ENCODE measurements at regions not wholly inside any gene's neighbourhood (a gene's known extent, or its start where the extent isn't known, plus 50 kb on each side); places are given as distances from the start of the nearest gene placed in this dataset.

- no peak overlapping the region for H3K4me3 ChIP-seq (ENCODE audit: severe bottlenecking)
- no peak for ATAC-seq (ENCODE audit: low read depth)
- no peaks in the 10 kb centered on the region for H3K9me3 ChIP-seq (ENCODE audit: severe bottlenecking)
- H3K36me3 ChIP-seq (ENCODE audit: low read depth): no peaks in the 10 kb centered on the region
- H3K27me3 ChIP-seq (ENCODE audit: insufficient read depth, poor library complexity, severe bottlenecking): no peaks in the 10 kb centered on the region
- no peaks in the 10 kb centered on the region for H3K4me1 ChIP-seq (ENCODE audit: insufficient read depth, poor library complexity, severe bottlenecking)
- no peak for TF ChIP-seq CTCF (IDR thresholded peaks at IDR 0.05; ENCODE audit: poor library complexity, severe bottlenecking)
- DNase-seq (ENCODE audit: low spot score): no peak
- no peak overlapping the region for H3K27ac ChIP-seq (ENCODE audit: poor library complexity, severe bottlenecking)
Observed at GRCh38 chr3:163048881-163049280, 1552.3 kb downstream of the OTOL1 start.

- DNase-seq (ENCODE audit: low spot score) (no peak), ATAC-seq (ENCODE audit: low read depth) (no peak)
- H3K4me1 ChIP-seq (ENCODE audit: insufficient read depth, poor library complexity, severe bottlenecking): no peaks in the 10 kb centered on the region
- H3K36me3 ChIP-seq (ENCODE audit: low read depth): no peaks in the 10 kb centered on the region
- no peak overlapping the region for H3K27ac ChIP-seq (ENCODE audit: poor library complexity, severe bottlenecking)
- no peak overlapping the region for H3K4me3 ChIP-seq (ENCODE audit: severe bottlenecking)
- H3K27me3 ChIP-seq (ENCODE audit: insufficient read depth, poor library complexity, severe bottlenecking): no peaks in the 10 kb centered on the region
- H3K9me3 ChIP-seq (ENCODE audit: severe bottlenecking): no peaks in the 10 kb centered on the region
- peak; percentile 81 for TF ChIP-seq CTCF (IDR thresholded peaks at IDR 0.05; ENCODE audit: poor library complexity, severe bottlenecking)
Observed at GRCh38 chr3:163056874-163057497, 1560.4 kb downstream of the OTOL1 start.

GRCh38 chr3:163058031-163058854 is 1561.6 kb downstream of the OTOL1 start:
- H3K9me3 ChIP-seq (ENCODE audit: severe bottlenecking): no peaks in the 10 kb centered on the region
- no peaks in the 10 kb centered on the region for H3K4me1 ChIP-seq (ENCODE audit: insufficient read depth, poor library complexity, severe bottlenecking)
- no peak for TF ChIP-seq CTCF (IDR thresholded peaks at IDR 0.05; ENCODE audit: poor library complexity, severe bottlenecking)
- ATAC-seq (ENCODE audit: low read depth) (no peak), DNase-seq (ENCODE audit: low spot score) (no peak)
- H3K36me3 ChIP-seq (ENCODE audit: low read depth): no peaks in the 10 kb centered on the region
- H3K27ac ChIP-seq (ENCODE audit: poor library complexity, severe bottlenecking): no peak overlapping the region
- no peak overlapping the region for H3K4me3 ChIP-seq (ENCODE audit: severe bottlenecking)
- no peaks in the 10 kb centered on the region for H3K27me3 ChIP-seq (ENCODE audit: insufficient read depth, poor library complexity, severe bottlenecking)

GRCh38 chr3:163071713-163072112 is 1575.1 kb downstream of the OTOL1 start:
- no peak for TF ChIP-seq CTCF (IDR thresholded peaks at IDR 0.05; ENCODE audit: poor library complexity, severe bottlenecking)
- ATAC-seq (ENCODE audit: low read depth): no peak

More at GRCh38 chr3:163071713-163072112, 1575.1 kb downstream of the OTOL1 start:
- no peak for DNase-seq (ENCODE audit: low spot score)
- H3K27ac ChIP-seq (ENCODE audit: poor library complexity, severe bottlenecking): no peak overlapping the region
- H3K4me1 ChIP-seq (ENCODE audit: insufficient read depth, poor library complexity, severe bottlenecking): no peaks in the 10 kb centered on the region
- no peaks in the 10 kb centered on the region for H3K36me3 ChIP-seq (ENCODE audit: low read depth)
- no peaks in the 10 kb centered on the region for H3K27me3 ChIP-seq (ENCODE audit: insufficient read depth, poor library complexity, severe bottlenecking)
- no peaks in the 10 kb centered on the region for H3K9me3 ChIP-seq (ENCODE audit: severe bottlenecking)
- no peak overlapping the region for H3K4me3 ChIP-seq (ENCODE audit: severe bottlenecking)

Data from RWPE2 (cell line).